Liver (tissue), 8 donors: ENCODE measurements at regions not wholly inside any gene's neighbourhood (a gene's known extent, or its start where the extent isn't known, plus 50 kb on each side); places are given as distances from the start of the nearest gene placed in this dataset.
"Not testable (repeated sequence)": the region's sequence is repeated elsewhere in the genome, so short reads cannot be mapped to it uniquely, and the experiment has no call there.

Experiments
- DNase-seq: peaks from one replicate; pipeline ENCODE4 v3.0.0-alpha.2; 2017; ENCODE audit warnings: low spot score
- H3K27ac ChIP-seq, 2 donors: one replicate each; pipeline ENCODE4 v1.7.0; 2013; ENCODE audit warnings: inconsistent platforms in 2 of 2, low read length in 2 of 2, control low read depth in 1 of 2, low read depth in 1 of 2, mild to moderate bottlenecking in 1 of 2
- H3K27me3 ChIP-seq, 4 donors: one replicate each; pipeline versions ENCODE4 v1.6.1 to v1.7.0; 2013; ENCODE audit warnings: low read length in 3 of 4, inconsistent platforms in 1 of 4, mild to moderate bottlenecking in 1 of 4, moderate library complexity in 1 of 4; ENCODE audit not compliant: control insufficient read depth in 4 of 4, insufficient read depth in 4 of 4
- H3K36me3 ChIP-seq, 4 donors: one replicate each; pipeline versions ENCODE4 v1.6.1 to v1.7.0; 2013; ENCODE audit warnings: low read length in 3 of 4, mild to moderate bottlenecking in 3 of 4, low read depth in 1 of 4, moderate library complexity in 1 of 4; ENCODE audit not compliant: control insufficient read depth in 4 of 4, insufficient read depth in 3 of 4
- H3K4me1 ChIP-seq, 4 donors: one replicate each; pipeline versions ENCODE4 v1.6.1 to v1.7.0; 2013; ENCODE audit warnings: low read length in 3 of 4, mild to moderate bottlenecking in 3 of 4, moderate library complexity in 1 of 4; ENCODE audit not compliant: control insufficient read depth in 4 of 4, insufficient read depth in 4 of 4
- H3K4me3 ChIP-seq, 3 donors: one replicate each; pipeline versions ENCODE4 v1.6.1 to v1.7.0; 2013; ENCODE audit warnings: low read length in 3 of 3, control low read depth in 1 of 3, low read depth in 1 of 3, mild to moderate bottlenecking in 1 of 3
- H3K9ac ChIP-seq, 2 donors: one replicate each; pipeline ENCODE4 v1.7.0; 2013; ENCODE audit warnings: low read length in 2 of 2, mild to moderate bottlenecking in 2 of 2, moderate library complexity in 2 of 2, control low read depth in 1 of 2, low read depth in 1 of 2
- H3K9me3 ChIP-seq, 4 donors: one replicate each; pipeline versions ENCODE4 v1.6.1 to v1.7.0; 2013; ENCODE audit warnings: low read length in 3 of 4; ENCODE audit not compliant: control insufficient read depth in 4 of 4
- ATF3 ChIP-seq: IDR thresholded peaks from 2 replicates; pipeline ENCODE4 v1.6.1; 2016; ENCODE audit warnings: antibody characterized with exemption
- CTCF ChIP-seq: fragments of 150-350 bp; IDR thresholded peaks from 2 replicates; pipeline ENCODE4 v1.5.1; 2017; ENCODE audit warnings: improper control_type of control experiment, low read depth, low read length; ENCODE audit not compliant: missing input control
- EGR1 ChIP-seq, 2 donors: IDR thresholded peaks; 2 replicates each; pipeline ENCODE4 v1.6.1; 2016 to 2018; ENCODE audit warnings: antibody characterized with exemption in 2 of 2, low read depth in 2 of 2
- FOXA1 ChIP-seq: IDR thresholded peaks from 2 replicates; pipeline ENCODE4 v1.6.1; 2016; ENCODE audit warnings: antibody characterized with exemption
- FOXA2 ChIP-seq: IDR thresholded peaks from 2 replicates; pipeline ENCODE4 v1.6.1; 2016; ENCODE audit warnings: antibody characterized with exemption
- GABPA ChIP-seq, 2 donors: IDR thresholded peaks in 1 of 2; conservative IDR thresholded peaks in 1 of 2; 2 replicates each; pipeline ENCODE4 v1.6.1; 2016; ENCODE audit warnings: antibody characterized with exemption in 2 of 2, mild to moderate bottlenecking in 1 of 2, moderate library complexity in 1 of 2
- HNF4A ChIP-seq, 2 donors: conservative IDR thresholded peaks; 2 replicates each; pipeline ENCODE4 v1.6.1; 2016; ENCODE audit warnings: antibody characterized with exemption in 2 of 2, mild to moderate bottlenecking in 2 of 2
- HNF4G ChIP-seq: IDR thresholded peaks from 2 replicates; pipeline ENCODE4 v1.6.1; 2016; ENCODE audit warnings: antibody characterized with exemption
- JUND ChIP-seq, 2 donors: IDR thresholded peaks; 2 replicates each; pipeline ENCODE4 v1.6.1; 2016; ENCODE audit warnings: antibody characterized with exemption in 2 of 2
- MAX ChIP-seq: IDR thresholded peaks from 2 replicates; pipeline ENCODE4 v1.6.1; 2016; ENCODE audit warnings: antibody characterized with exemption
- NR2F2 ChIP-seq: IDR thresholded peaks from 2 replicates; pipeline ENCODE4 v1.6.1; 2016; ENCODE audit warnings: antibody characterized with exemption
- RAD21 ChIP-seq, 2 donors: IDR thresholded peaks; 2 replicates each; pipeline ENCODE4 v1.6.1; 2016; ENCODE audit warnings: antibody characterized with exemption in 2 of 2, mild to moderate bottlenecking in 2 of 2
- REST ChIP-seq: IDR thresholded peaks from 2 replicates; pipeline ENCODE4 v1.6.1; 2016; ENCODE audit warnings: antibody characterized with exemption, mild to moderate bottlenecking
- RXRA ChIP-seq, 2 donors: IDR thresholded peaks; 2 replicates each; pipeline ENCODE4 v1.6.1; 2017 to 2018; ENCODE audit warnings: antibody characterized with exemption in 2 of 2, mild to moderate bottlenecking in 1 of 2
- SP1 ChIP-seq: IDR thresholded peaks from 2 replicates; pipeline ENCODE4 v1.6.1; 2018; ENCODE audit warnings: antibody characterized with exemption, mild to moderate bottlenecking
- TAF1 ChIP-seq: conservative IDR thresholded peaks from 2 replicates; pipeline ENCODE4 v1.6.1; 2016; ENCODE audit warnings: antibody characterized with exemption, mild to moderate bottlenecking
- YY1 ChIP-seq: IDR thresholded peaks from 2 replicates; pipeline ENCODE4 v1.6.1; 2016; ENCODE audit warnings: antibody characterized with exemption, mild to moderate bottlenecking
- WGBS: extraction: QIAGEN DNeasy Blood & Tissue Kit; methylation state at CpG from one replicate; pipeline ENCODE4 v1.1.7; 2013; 5-methylcytosine and 5-hydroxymethylcytosine counted together
- TF ChIP-seq, protein P1 (sequence below): IDR thresholded peaks from 2 replicates; pipeline ENCODE4 v1.6.1; 2016; ENCODE audit warnings: antibody characterized with exemption
- donor health status: healthy.
- donor health status: healthy.
- donor health status: healthy.
- donor health status: healthy.
- donor health status: healthy.

GRCh38 chr2:22086726-22087125, 963.0 kb downstream of the TDRD15 start:
- H3K9ac ChIP-seq, result no peak overlapping the region
- no peaks in the 10 kb centered on the region for H3K36me3 ChIP-seq
- no peak overlapping the region for H3K4me3 ChIP-seq
- TF ChIP-seq REST (no peak), HNF4G (no peak), RAD21 (IDR thresholded peaks at IDR 0.05) (no peak), GABPA (IDR thresholded peaks at IDR 0.05 in 1 of 2, conservative IDR thresholded peaks at IDR 0.05 in 1 of 2) (no peak), CTCF (no peak), EGR1 (IDR thresholded peaks at IDR 0.05; ENCODE audit: low read depth in 2 of 2) (no peak), MAX (no peak), FOXA2 (no peak), HNF4A (conservative IDR thresholded peaks at IDR 0.05) (no peak), RXRA (IDR thresholded peaks at IDR 0.05) (no peak), TAF1 (no peak), NR2F2 (no peak), JUND (IDR thresholded peaks at IDR 0.05) (no peak), YY1 (no peak), SP1 (no peak), FOXA1 (no peak), ATF3 (no peak)
- TF ChIP-seq, protein P1, sequence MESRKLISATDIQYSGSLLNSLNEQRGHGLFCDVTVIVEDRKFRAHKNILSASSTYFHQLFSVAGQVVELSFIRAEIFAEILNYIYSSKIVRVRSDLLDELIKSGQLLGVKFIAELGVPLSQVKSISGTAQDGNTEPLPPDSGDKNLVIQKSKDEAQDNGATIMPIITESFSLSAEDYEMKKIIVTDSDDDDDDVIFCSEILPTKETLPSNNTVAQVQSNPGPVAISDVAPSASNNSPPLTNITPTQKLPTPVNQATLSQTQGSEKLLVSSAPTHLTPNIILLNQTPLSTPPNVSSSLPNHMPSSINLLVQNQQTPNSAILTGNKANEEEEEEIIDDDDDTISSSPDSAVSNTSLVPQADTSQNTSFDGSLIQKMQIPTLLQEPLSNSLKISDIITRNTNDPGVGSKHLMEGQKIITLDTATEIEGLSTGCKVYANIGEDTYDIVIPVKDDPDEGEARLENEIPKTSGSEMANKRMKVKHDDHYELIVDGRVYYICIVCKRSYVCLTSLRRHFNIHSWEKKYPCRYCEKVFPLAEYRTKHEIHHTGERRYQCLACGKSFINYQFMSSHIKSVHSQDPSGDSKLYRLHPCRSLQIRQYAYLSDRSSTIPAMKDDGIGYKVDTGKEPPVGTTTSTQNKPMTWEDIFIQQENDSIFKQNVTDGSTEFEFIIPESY, result no peak
- no peaks in the 10 kb centered on the region for H3K27me3 ChIP-seq
- H3K27ac ChIP-seq, result no peak overlapping the region
- H3K9me3 ChIP-seq, result no peaks in the 10 kb centered on the region
- no peak for DNase-seq
- H3K4me1 ChIP-seq, result no peaks in the 10 kb centered on the region
- WGBS, result 59% methylated on average over 2 of the region's 2 CpGs

DNA sequence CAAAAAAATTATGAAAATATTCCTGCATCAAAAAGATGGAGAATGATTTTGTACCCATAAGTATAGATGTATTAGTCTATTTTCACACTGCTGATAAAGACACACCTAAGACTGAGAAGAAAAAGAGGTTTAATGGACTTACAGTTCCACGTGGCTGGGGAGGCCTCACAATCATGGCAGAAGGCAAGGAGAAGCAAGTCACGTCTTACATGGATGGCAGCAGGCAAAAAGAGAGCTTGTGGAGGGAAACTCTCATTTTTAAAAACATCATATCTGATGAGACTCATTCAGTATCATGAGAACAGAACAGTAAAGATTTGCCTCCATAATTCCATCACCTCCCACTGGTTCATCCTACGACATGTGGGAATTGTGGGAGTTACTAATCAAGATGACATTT, 979.8 kb downstream of the TDRD15 start:
- not testable (repeated sequence) for H3K9me3 ChIP-seq, H3K27me3 ChIP-seq, H3K4me1 ChIP-seq, H3K36me3 ChIP-seq, H3K27ac ChIP-seq, H3K9ac ChIP-seq, DNase-seq, H3K4me3 ChIP-seq
- WGBS, result 79% methylated on average over 3 of the region's 3 CpGs
